DND-41 (cell line): ENCODE measurements at regions not wholly inside any gene's neighbourhood (a gene's known extent, or its start where the extent isn't known, plus 50 kb on each side); places are given as distances from the start of the nearest gene placed in this dataset.
"Not testable (repeated sequence)": the region's sequence is repeated elsewhere in the genome, so short reads cannot be mapped to it uniquely, and the experiment has no call there.

Source experiments
- ATAC-seq: fragments of 200-7000 bp; cut with Tn5 transposase; 3 replicates; pipeline ENCODE4 v1.9.1; 2021; ENCODE audit warnings: low read depth; ENCODE audit not compliant: insufficient read depth
- DNase-seq: peaks from one replicate; pipeline ENCODE4 v3.0.0-alpha.2; 2020
- H2AFZ ChIP-seq: 2 replicates; pipeline ENCODE4 v1.6.0; 2012; ENCODE audit warnings: low read depth, low read length
- H3K27ac ChIP-seq: 2 replicates; pipeline ENCODE4 v1.5.1; 2012; ENCODE audit warnings: low read length, inconsistent platforms
- H3K27me3 ChIP-seq: fragments of 200-600 bp; sonication (generic); 2 replicates; pipeline ENCODE4 v1.6.0; 2012; ENCODE audit warnings: low read length, mild to moderate bottlenecking, inconsistent platforms; ENCODE audit not compliant: insufficient read depth, poor library complexity
- H3K36me3 ChIP-seq: 2 replicates; pipeline ENCODE4 v1.5.1; 2012; ENCODE audit warnings: low read length, inconsistent platforms; ENCODE audit not compliant: insufficient read depth
- H3K4me1 ChIP-seq: 2 replicates; pipeline ENCODE4 v1.5.1; 2012; ENCODE audit warnings: mild to moderate bottlenecking, low read length; ENCODE audit not compliant: insufficient read depth
- H3K4me2 ChIP-seq: 2 replicates; pipeline ENCODE4 v1.6.0; 2012; ENCODE audit warnings: mild to moderate bottlenecking, moderate library complexity, low read length, inconsistent platforms; ENCODE audit not compliant: insufficient read depth
- H3K4me3 ChIP-seq, 2 experiments: fragments of 200-600 bp in 1 of 2; shearing (Covaris generic) in 1 of 2; 2 replicates each; pipeline ENCODE4 v1.5.1; 2012 to 2016; ENCODE audit warnings: inconsistent platforms in 2 of 2, low read length in 2 of 2, mild to moderate bottlenecking in 2 of 2, low read depth in 1 of 2, moderate library complexity in 1 of 2
- H3K79me2 ChIP-seq: 2 replicates; pipeline ENCODE4 v1.6.0; 2012; ENCODE audit warnings: low read length, inconsistent platforms; ENCODE audit not compliant: insufficient read depth
- H3K9ac ChIP-seq: 2 replicates; pipeline ENCODE4 v1.6.0; 2012; ENCODE audit warnings: low read depth, mild to moderate bottlenecking, inconsistent platforms, low read length, moderate library complexity
- H3K9me3 ChIP-seq: 2 replicates; pipeline ENCODE4 v1.5.1; 2012; ENCODE audit warnings: low read length, moderate library complexity, mild to moderate bottlenecking, inconsistent platforms; ENCODE audit not compliant: insufficient read depth, severe bottlenecking
- H4K20me1 ChIP-seq: 2 replicates; pipeline ENCODE4 v1.6.0; 2012; ENCODE audit warnings: low read length; ENCODE audit not compliant: insufficient read depth
- CTCF ChIP-seq: IDR thresholded peaks from 2 replicates; pipeline ENCODE4 v1.5.1; 2012; ENCODE audit warnings: borderline replicate concordance, low read length, moderate library complexity, mild to moderate bottlenecking; ENCODE audit not compliant: poor library complexity, severe bottlenecking; ENCODE audit errors: extremely low read depth
- EZH2 ChIP-seq: IDR thresholded peaks from 3 replicates; pipeline ENCODE4 v1.6.1; 2012; ENCODE audit warnings: borderline replicate concordance, low read depth, mild to moderate bottlenecking, moderate library complexity, low read length, inconsistent platforms; ENCODE audit not compliant: severe bottlenecking

- Histone ChIP-seq H3K9ac (no peak overlapping the region), H3K27me3 (peaks cover 6% of the 10 kb centered on the region)
- no peak for ATAC-seq
Observed at GRCh38 chr16:58797137-58797801, 63.2 kb upstream of the GOT2 start.

GRCh38 chr16:58793366-58793765, 59.2 kb upstream of the GOT2 start:
- no peaks in the 10 kb centered on the region for H3K9me3 ChIP-seq
- no peak overlapping the region for H3K4me3 ChIP-seq
- H3K4me2 ChIP-seq = no peak overlapping the region
- H3K27ac ChIP-seq = no peak overlapping the region
- H3K36me3 ChIP-seq = no peaks in the 10 kb centered on the region
- no peak for ATAC-seq
- no peak overlapping the region for H2AFZ ChIP-seq
- no peak for DNase-seq
- no peak overlapping the region for H3K9ac ChIP-seq
- H3K79me2 ChIP-seq = no peaks in the 10 kb centered on the region
- no peaks in the 10 kb centered on the region for H4K20me1 ChIP-seq
- H3K27me3 ChIP-seq = peaks cover 9% of the 10 kb centered on the region
- TF ChIP-seq EZH2 = no peak
- no peak for TF ChIP-seq CTCF
- no peaks in the 10 kb centered on the region for H3K4me1 ChIP-seq

More at GRCh38 chr16:58797137-58797801, 63.2 kb upstream of the GOT2 start:
- no peak overlapping the region for H3K4me3 ChIP-seq
- no peak overlapping the region for H2AFZ ChIP-seq
- no peak overlapping the region for H3K27ac ChIP-seq
- H3K79me2 ChIP-seq = no peaks in the 10 kb centered on the region
- no peak overlapping the region for H3K4me2 ChIP-seq
- H4K20me1 ChIP-seq = no peaks in the 10 kb centered on the region
- TF ChIP-seq CTCF = no peak
- no peak for TF ChIP-seq EZH2
- H3K36me3 ChIP-seq = no peaks in the 10 kb centered on the region
- no peak for DNase-seq
- H3K9me3 ChIP-seq = no peaks in the 10 kb centered on the region
- no peaks in the 10 kb centered on the region for H3K4me1 ChIP-seq

GRCh38 chr16:58792188-58792587, 58.1 kb upstream of the GOT2 start:
- ATAC-seq (no peak), DNase-seq (no peak)
- peaks cover 9% of the 10 kb centered on the region for H3K27me3 ChIP-seq
- no peaks in the 10 kb centered on the region for H4K20me1 ChIP-seq
- no peak overlapping the region for H3K4me3 ChIP-seq
- TF ChIP-seq CTCF = no peak
- no peak for TF ChIP-seq EZH2
- H3K27ac ChIP-seq = no peak overlapping the region
- H3K36me3 ChIP-seq = no peaks in the 10 kb centered on the region
- no peaks in the 10 kb centered on the region for H3K4me1 ChIP-seq
- H3K9me3 ChIP-seq = no peaks in the 10 kb centered on the region
- H3K4me2 ChIP-seq = no peak overlapping the region
- no peak overlapping the region for H2AFZ ChIP-seq
- no peaks in the 10 kb centered on the region for H3K79me2 ChIP-seq
- H3K9ac ChIP-seq = no peak overlapping the region

GRCh38 chr16:58790816-58791557, 56.9 kb upstream of the GOT2 start:
- H3K36me3 ChIP-seq, H3K4me3 ChIP-seq, H3K27me3 ChIP-seq, H3K4me1 ChIP-seq, H2AFZ ChIP-seq, ATAC-seq, H3K9ac ChIP-seq, H3K9me3 ChIP-seq, H3K27ac ChIP-seq, DNase-seq, H3K4me2 ChIP-seq, H4K20me1 ChIP-seq, H3K79me2 ChIP-seq: not testable (repeated sequence)
